ENCODE measurements at regions not wholly inside any gene's neighbourhood (a gene's known extent, or its start where the extent isn't known, plus 50 kb on each side); places are given as distances from the start of the nearest gene placed in this dataset.

DNA sequence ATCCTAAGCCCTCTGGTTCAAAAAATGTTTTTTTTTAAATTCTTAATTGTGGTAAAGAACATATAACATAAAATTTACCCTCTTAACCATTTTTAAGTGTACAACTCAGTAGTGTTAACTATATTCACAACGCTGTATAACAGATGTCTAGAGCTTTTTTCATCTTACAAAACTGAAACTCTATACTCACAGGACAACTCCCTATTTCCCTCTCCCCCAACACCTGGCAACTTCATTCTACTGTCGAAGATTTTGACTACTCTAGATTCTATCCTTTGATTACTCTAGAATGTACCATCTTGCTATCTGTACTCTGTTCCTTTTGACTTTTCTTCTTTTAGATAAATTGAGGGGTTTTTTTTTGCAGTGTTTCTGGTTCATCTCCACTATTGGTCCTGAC, 200.4 kb downstream of the KLF12 start:
- dilution Hi-C loops (cut with HindIII; ENCODE audit: low sequenced_read_pairs, unreplicated experiment) (no loop called here), in situ Hi-C loops (cut with MboI; ENCODE audit: low sequenced_read_pairs) (no loop called here), intact Hi-C loops (cut with micrococcal nuclease) (loop anchor here (5.0 kb wide), 1 partner anchor 166 kb away; no protein-coding TSS in a partner anchor)
- 100% methylated on average over 1 of the region's 2 CpGs; no CpG with 5 or more reads in 1 of the 2 experiments for WGBS, 2 experiments (ENCODE audit: extremely low coverage in 2 of 2, insufficient read length in 1 of 2)
- Histone ChIP-seq H4K91ac (ENCODE audit: insufficient read depth, low read depth, low read length) (0 out of 2 replicates have a peak overlapping the region, but pooled peaks have one; percentile 26), H4K8ac (ENCODE audit: low read depth in 2 of 2, low read length in 2 of 2) (peak overlapping the region; percentile 73 to 84; a peak in 3 of 4 replicates), H4K5ac (ENCODE audit: low read depth, low read length) (peak overlapping the region; percentile 82; the same call in 1 of the 2 replicates), H2BK20ac (ENCODE audit: low read depth, low read length) (peak overlapping the region; percentile 82; the same call in 1 of the 2 replicates), H3K4me3 (ENCODE audit: insufficient read depth, low read depth, low read length) (no peak overlapping the region), H3K9me1 (ENCODE audit: insufficient read depth, low read length) (peaks cover 4% of the 10 kb centered on the region), H3K36me3 (ENCODE audit: control insufficient read depth, insufficient read depth, low read length) (no peaks in the 10 kb centered on the region), H3K9me3 (ENCODE audit: control insufficient read depth, insufficient read depth, low read length) (no peaks in the 10 kb centered on the region), H3K56ac (ENCODE audit: extremely low read depth, insufficient read depth, low read length) (no peak overlapping the region), H2BK120ac (ENCODE audit: low read depth, low read length) (peak overlapping the region; percentile 72), H3K14ac (replicated peaks; ENCODE audit: low read depth, low read length) (peak overlapping the region; percentile 73; the same call in 1 of the 2 replicates), H2AK9ac (replicated peaks; ENCODE audit: low read depth, low read length, poor library complexity) (no peak overlapping the region), H3K27me3 (ENCODE audit: control insufficient read depth, insufficient read depth, low read length) (no peaks in the 10 kb centered on the region), H3K79me1 (ENCODE audit: low read depth in 1 of 2, low read length in 2 of 2) (peaks cover 19 to 45% of the 10 kb centered on the region in 2 experiments; a peak in 3 of 4 replicates), H3K9ac (ENCODE audit: low read depth, low read length) (no peak overlapping the region), H3K4ac (ENCODE audit: low read depth, low read length) (peak overlapping the region; percentile 20; the same call in 1 of the 2 replicates), H3K23ac (ENCODE audit: low read depth, low read length) (peak overlapping the region; percentile 74; the same call in 1 of the 2 replicates), H3K4me2 (ENCODE audit: low read depth, low read length) (peak overlapping the region; percentile 84; the same call in 1 of the 2 replicates), H2AFZ (replicated peaks; ENCODE audit: low read length, poor library complexity) (no peak overlapping the region), H3K18ac (ENCODE audit: low read depth, low read length) (peak overlapping the region; percentile 93; the same call in 1 of the 2 replicates), H3K27ac (ENCODE audit: insufficient read depth, low read length) (no peak overlapping the region; the same call in 1 of the 2 replicates), H2AK5ac (ENCODE audit: low read depth, low read length) (no peak overlapping the region; the same call in 1 of the 2 replicates), H2BK15ac (ENCODE audit: low read depth, low read length) (peak overlapping the region; percentile 41; the same call in 1 of the 3 replicates), H3K4me1 (ENCODE audit: control insufficient read depth, insufficient read depth, low read length) (peaks cover 11% of the 10 kb centered on the region), H4K20me1 (ENCODE audit: insufficient read depth, low read length) (no peaks in the 10 kb centered on the region), H2BK5ac (ENCODE audit: low read depth, low read length, poor library complexity, severe bottlenecking) (peak overlapping the region; percentile 68)
- DNase-seq (no peak), ATAC-seq (ENCODE audit: low read depth) (no peak)
- no TSS peak for BruUV-seq (replicated peaks)
- POLR2A ChIA-PET (ENCODE audit: unreplicated experiment) = no interaction called here
- CTCF ChIA-PET = interaction anchor here (0.8 kb wide), 1 partner anchor 351 kb away, joined by 4 read pairs; no protein-coding TSS in a partner anchor
- TF ChIP-seq NFE2L2 (IDR thresholded peaks at IDR 0.05; ENCODE audit: low read depth, low read length) (no peak), CHD1 (IDR thresholded peaks at IDR 0.05; ENCODE audit: low read depth, low read length) (no peak), MAZ (IDR thresholded peaks at IDR 0.05; ENCODE audit: borderline replicate concordance, low read depth, low read length) (no peak), FOS (IDR thresholded peaks at IDR 0.05; ENCODE audit: low read depth, low read length) (no peak), MXI1 (IDR thresholded peaks at IDR 0.05; ENCODE audit: borderline replicate concordance, low read depth, low read length) (no peak), CEBPB (IDR thresholded peaks at IDR 0.05; ENCODE audit: low read depth, low read length) (no peak), RAD21 (IDR thresholded peaks at IDR 0.05; ENCODE audit: low read length) (no peak), SMC3 (IDR thresholded peaks at IDR 0.05; ENCODE audit: low read depth, low read length) (no peak)
- TF ChIP-seq, protein P1, sequence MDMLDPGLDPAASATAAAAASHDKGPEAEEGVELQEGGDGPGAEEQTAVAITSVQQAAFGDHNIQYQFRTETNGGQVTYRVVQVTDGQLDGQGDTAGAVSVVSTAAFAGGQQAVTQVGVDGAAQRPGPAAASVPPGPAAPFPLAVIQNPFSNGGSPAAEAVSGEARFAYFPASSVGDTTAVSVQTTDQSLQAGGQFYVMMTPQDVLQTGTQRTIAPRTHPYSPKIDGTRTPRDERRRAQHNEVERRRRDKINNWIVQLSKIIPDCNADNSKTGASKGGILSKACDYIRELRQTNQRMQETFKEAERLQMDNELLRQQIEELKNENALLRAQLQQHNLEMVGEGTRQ (IDR thresholded peaks at IDR 0.05; ENCODE audit: low read depth, low read length) = no peak
- TF ChIP-seq, protein P2, sequence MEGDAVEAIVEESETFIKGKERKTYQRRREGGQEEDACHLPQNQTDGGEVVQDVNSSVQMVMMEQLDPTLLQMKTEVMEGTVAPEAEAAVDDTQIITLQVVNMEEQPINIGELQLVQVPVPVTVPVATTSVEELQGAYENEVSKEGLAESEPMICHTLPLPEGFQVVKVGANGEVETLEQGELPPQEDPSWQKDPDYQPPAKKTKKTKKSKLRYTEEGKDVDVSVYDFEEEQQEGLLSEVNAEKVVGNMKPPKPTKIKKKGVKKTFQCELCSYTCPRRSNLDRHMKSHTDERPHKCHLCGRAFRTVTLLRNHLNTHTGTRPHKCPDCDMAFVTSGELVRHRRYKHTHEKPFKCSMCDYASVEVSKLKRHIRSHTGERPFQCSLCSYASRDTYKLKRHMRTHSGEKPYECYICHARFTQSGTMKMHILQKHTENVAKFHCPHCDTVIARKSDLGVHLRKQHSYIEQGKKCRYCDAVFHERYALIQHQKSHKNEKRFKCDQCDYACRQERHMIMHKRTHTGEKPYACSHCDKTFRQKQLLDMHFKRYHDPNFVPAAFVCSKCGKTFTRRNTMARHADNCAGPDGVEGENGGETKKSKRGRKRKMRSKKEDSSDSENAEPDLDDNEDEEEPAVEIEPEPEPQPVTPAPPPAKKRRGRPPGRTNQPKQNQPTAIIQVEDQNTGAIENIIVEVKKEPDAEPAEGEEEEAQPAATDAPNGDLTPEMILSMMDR (conservative IDR thresholded peaks at IDR 0.05; ENCODE audit: low read depth, low read length) = no peak
